GM23248 (cell line): ENCODE measurements at regions not wholly inside any gene's neighbourhood (a gene's known extent, or its start where the extent isn't known, plus 50 kb on each side); places are given as distances from the start of the nearest gene placed in this dataset.

ENCODE experiments used
- DNase-seq: peaks from one replicate; pipeline ENCODE4 v3.0.0-alpha.2; 2015
- H2AFZ ChIP-seq: fragments of 200-600 bp; sonication (generic); 2 replicates; pipeline ENCODE4 v1.6.1; 2016; ENCODE audit warnings: antibody characterized with exemption
- H3F3A ChIP-seq: fragments of 200-600 bp; sonication (generic); 2 replicates; pipeline ENCODE4 v1.6.1; 2016; ENCODE audit warnings: mild to moderate bottlenecking, antibody characterized with exemption, mixed run types; ENCODE audit not compliant: insufficient read depth
- H3K27ac ChIP-seq: fragments of 200-600 bp; sonication (generic); 2 replicates; pipeline ENCODE4 v1.5.1; 2016; ENCODE audit warnings: mild to moderate bottlenecking
- H3K27me3 ChIP-seq: fragments of 200-600 bp; sonication (generic); replicated peaks from 2 replicates; pipeline ENCODE4 v1.6.1; 2016; ENCODE audit warnings: mild to moderate bottlenecking; ENCODE audit not compliant: insufficient read depth
- H3K36me3 ChIP-seq: fragments of 200-600 bp; sonication (generic); 2 replicates; pipeline ENCODE4 v1.6.1; 2016; ENCODE audit warnings: low read depth, mild to moderate bottlenecking
- H3K4me1 ChIP-seq: fragments of 200-600 bp; sonication (generic); 2 replicates; pipeline ENCODE4 v1.6.1; 2016; ENCODE audit warnings: mild to moderate bottlenecking; ENCODE audit not compliant: insufficient read depth
- H3K4me2 ChIP-seq: fragments of 200-600 bp; sonication (generic); one replicate; pipeline ENCODE4 v1.6.1; 2016; ENCODE audit warnings: mild to moderate bottlenecking; ENCODE audit not compliant: unreplicated experiment
- H3K4me3 ChIP-seq: fragments of 200-600 bp; sonication (generic); 2 replicates; pipeline ENCODE4 v1.5.1; 2016; ENCODE audit warnings: mild to moderate bottlenecking
- H3K79me2 ChIP-seq: fragments of 200-600 bp; sonication (generic); 2 replicates; pipeline ENCODE4 v1.6.1; 2016; ENCODE audit warnings: mild to moderate bottlenecking; ENCODE audit not compliant: insufficient read depth
- H3K9ac ChIP-seq: fragments of 200-600 bp; sonication (generic); 2 replicates; pipeline ENCODE4 v1.6.1; 2016; ENCODE audit warnings: mild to moderate bottlenecking
- H3K9me2 ChIP-seq: fragments of 200-600 bp; sonication (generic); 2 replicates; pipeline ENCODE4 v1.6.1; 2016; ENCODE audit warnings: mixed run types, mild to moderate bottlenecking, moderate library complexity; ENCODE audit not compliant: insufficient read depth
- H3K9me3 ChIP-seq: fragments of 200-600 bp; sonication (generic); one replicate; pipeline ENCODE4 v1.6.1; 2017; ENCODE audit warnings: low read depth
- H4K20me1 ChIP-seq: fragments of 200-600 bp; sonication (generic); 2 replicates; pipeline ENCODE4 v1.6.0; 2016; ENCODE audit not compliant: insufficient read depth
- EZH2 ChIP-seq: fragments of 200-600 bp; sonication (generic); IDR thresholded peaks from 2 replicates; pipeline ENCODE4 v1.6.1; 2018; ENCODE audit warnings: antibody characterized with exemption, mild to moderate bottlenecking; ENCODE audit not compliant: insufficient read depth, poor library complexity, severe bottlenecking
- EZH2phosphoT487 ChIP-seq: fragments of 200-600 bp; sonication (generic); IDR thresholded peaks from 2 replicates; pipeline ENCODE4 v1.6.1; 2018; ENCODE audit warnings: antibody characterized with exemption, moderate library complexity, mild to moderate bottlenecking, low read depth; ENCODE audit not compliant: insufficient read depth
- WGBS, 2 experiments: methylation state at CpG; one replicate each; pipeline ENCODE4 v1.1.6; 2015 to 2017; ENCODE audit warnings: low lambda C conversion rate in 2 of 2, low coverage in 1 of 2; ENCODE audit errors: missing lambda C conversion rate in 2 of 2; 5-methylcytosine and 5-hydroxymethylcytosine counted together
- in situ Hi-C: fragments of 300-500 bp; cut with MboI; formaldehyde crosslinking; loops from 2 replicates; pipeline ENCODE4 v1.15.0; 2020

- no peak for TF ChIP-seq EZH2phosphoT487
- no peak for TF ChIP-seq EZH2
- DNase-seq: no peak
- Histone ChIP-seq H3K36me3 (no peaks in the 10 kb centered on the region), H3K79me2 (no peaks in the 10 kb centered on the region), H3K27ac (no peak overlapping the region), H3K9me3 (no peaks in the 10 kb centered on the region), H3K4me1 (no peaks in the 10 kb centered on the region), H3K27me3 (peaks cover 21% of the 10 kb centered on the region), H3F3A (no peaks in the 10 kb centered on the region), H2AFZ (no peak overlapping the region), H3K9ac (no peak overlapping the region), H3K9me2 (no peaks in the 10 kb centered on the region), H3K4me3 (no peak overlapping the region), H3K4me2 (no peak overlapping the region), H4K20me1 (no peaks in the 10 kb centered on the region)
- WGBS, 2 experiments: 81 to 96% methylated on average over 6 to 9 of the region's 14 CpGs
- in situ Hi-C loops: loop anchor here (25.0 kb wide), 1 partner anchor 226 kb away; no protein-coding TSS in a partner anchor
Observed at GRCh38 chr14:100638211-100638855, 51.1 kb upstream of the BEGAIN start.

GRCh38 chr14:100639280-100639679 lies 52.1 kb upstream of the BEGAIN start:
- Histone ChIP-seq H3K27ac (no peak overlapping the region), H2AFZ (no peak overlapping the region), H3K4me3 (no peak overlapping the region), H3F3A (no peaks in the 10 kb centered on the region), H3K4me1 (no peaks in the 10 kb centered on the region), H3K27me3 (peaks cover 12% of the 10 kb centered on the region), H3K9ac (no peak overlapping the region), H3K9me2 (no peaks in the 10 kb centered on the region), H3K9me3 (no peaks in the 10 kb centered on the region), H3K36me3 (no peaks in the 10 kb centered on the region), H3K79me2 (no peaks in the 10 kb centered on the region), H3K4me2 (no peak overlapping the region), H4K20me1 (no peaks in the 10 kb centered on the region)
- in situ Hi-C loops: loop anchor here (25.0 kb wide), 1 partner anchor 227 kb away; no protein-coding TSS in a partner anchor
- TF ChIP-seq EZH2phosphoT487: no peak
- TF ChIP-seq EZH2: no peak
- no peak for DNase-seq
- 70 to 74% methylated on average over 6 of the region's 6 CpGs for WGBS, 2 experiments

GRCh38 chr14:100640471-100641273 lies 53.5 kb upstream of the BEGAIN start:
- no peak for DNase-seq
- H3K9ac ChIP-seq: no peak overlapping the region
- H3K27me3 ChIP-seq: no peaks in the 10 kb centered on the region
- H3K4me1 ChIP-seq: peaks cover 3% of the 10 kb centered on the region
- no peaks in the 10 kb centered on the region for H3K79me2 ChIP-seq
- H3K36me3 ChIP-seq: no peaks in the 10 kb centered on the region
- H3K4me2 ChIP-seq: no peak overlapping the region
- H2AFZ ChIP-seq: no peak overlapping the region
- H3K9me2 ChIP-seq: no peaks in the 10 kb centered on the region
- TF ChIP-seq EZH2phosphoT487 (no peak), EZH2 (no peak)
- H3K4me3 ChIP-seq: no peak overlapping the region
- in situ Hi-C loops: loop anchor here (25.0 kb wide), 1 partner anchor 228 kb away; no protein-coding TSS in a partner anchor
- 82 to 83% methylated on average over 20 of the region's 20 CpGs for WGBS, 2 experiments
- no peak overlapping the region for H3K27ac ChIP-seq
- H4K20me1 ChIP-seq: no peaks in the 10 kb centered on the region
- H3F3A ChIP-seq: no peaks in the 10 kb centered on the region
- H3K9me3 ChIP-seq: no peaks in the 10 kb centered on the region

GRCh38 chr14:100641274-100641860 lies 54.1 kb upstream of the BEGAIN start:
- Histone ChIP-seq H3K4me1 (peaks cover 3% of the 10 kb centered on the region), H3K27me3 (no peaks in the 10 kb centered on the region), H3K27ac (no peak overlapping the region), H3K4me3 (no peak overlapping the region), H3K4me2 (no peak overlapping the region), H3K9me3 (no peaks in the 10 kb centered on the region), H3K36me3 (no peaks in the 10 kb centered on the region), H3F3A (no peaks in the 10 kb centered on the region), H4K20me1 (no peaks in the 10 kb centered on the region), H3K9ac (no peak overlapping the region), H2AFZ (no peak overlapping the region), H3K9me2 (no peaks in the 10 kb centered on the region), H3K79me2 (no peaks in the 10 kb centered on the region)
- DNase-seq: peak; percentile 13
- WGBS, 2 experiments: 74 to 78% methylated on average over 7 to 8 of the region's 8 CpGs
- in situ Hi-C loops: loop anchor here (25.0 kb wide), 1 partner anchor 229 kb away; no protein-coding TSS in a partner anchor
- TF ChIP-seq EZH2phosphoT487 (no peak), EZH2 (no peak)
